ENCODE measurements at regions not wholly inside any gene's neighbourhood (a gene's known extent, or its start where the extent isn't known, plus 50 kb on each side); places are given as distances from the start of the nearest gene placed in this dataset.

DNA sequence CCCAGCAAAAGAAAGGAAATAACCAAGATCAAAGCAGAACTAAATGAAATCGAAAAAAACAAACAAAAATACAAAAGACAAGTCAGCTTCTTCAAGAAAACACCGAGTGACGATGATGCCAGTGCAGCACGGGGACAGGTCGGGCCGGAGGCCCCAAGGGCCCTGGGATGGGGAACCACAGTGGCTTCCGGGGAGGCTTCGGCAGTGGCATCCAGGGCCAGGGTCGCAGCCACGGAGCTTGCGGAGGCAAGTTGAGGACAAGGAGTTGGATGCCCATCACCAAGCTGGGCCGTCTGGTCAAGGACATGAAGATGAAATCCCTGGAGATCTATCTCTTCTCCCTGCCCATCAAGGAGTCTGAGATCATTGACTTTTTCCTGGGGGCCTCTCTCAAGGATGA is 53.2 kb upstream of the WDR41 start:
- no peaks in the 10 kb centered on the region for H3K36me3 ChIP-seq (ENCODE audit: control insufficient read depth, insufficient read depth, low read length)
- no peaks in the 10 kb centered on the region for H3K27me3 ChIP-seq (ENCODE audit: control insufficient read depth, insufficient read depth, low read length)
- H3K4me3 Mint-ChIP-seq = no peak overlapping the region
- no peaks in the 10 kb centered on the region for H3K4me1 Mint-ChIP-seq
- H3K9me3 ChIP-seq (ENCODE audit: control insufficient read depth in 2 of 2, low read length in 2 of 2) = no peaks in the 10 kb centered on the region
- H3K27ac Mint-ChIP-seq = no peak overlapping the region
- H3K36me3 Mint-ChIP-seq = no peaks in the 10 kb centered on the region
- no peak overlapping the region for H3K27ac ChIP-seq (ENCODE audit: insufficient read depth, low read length, poor library complexity, severe bottlenecking)
- no peak overlapping the region for H3K4me3 ChIP-seq (ENCODE audit: low read depth, low read length)
- DNase-seq (no peak), ATAC-seq (ENCODE audit: low read depth in 2 of 2) (no peak)
- peaks cover 0 to 11% (median 2%) of the 10 kb centered on the region in 7 donors for H3K9me3 Mint-ChIP-seq
- peaks cover 18% of the 10 kb centered on the region for H3K27me3 Mint-ChIP-seq
- no peaks in the 10 kb centered on the region for H3K4me1 ChIP-seq (ENCODE audit: control insufficient read depth, insufficient read depth, low read length, poor library complexity, severe bottlenecking)
